H1 (cell line): ENCODE measurements at regions not wholly inside any gene's neighbourhood (a gene's known extent, or its start where the extent isn't known, plus 50 kb on each side); places are given as distances from the start of the nearest gene placed in this dataset.

Experiments used
- CREB1 ChIP-seq: IDR thresholded peaks from 2 replicates; pipeline ENCODE4 v1.6.1; 2012; ENCODE audit warnings: inconsistent platforms
- EP300 ChIP-seq, 2 experiments: IDR thresholded peaks; 1 replicate in 1 of 2; 2 replicates in 1 of 2; pipeline ENCODE4 v1.6.1; 2011 to 2012; ENCODE audit warnings: low read depth in 2 of 2, low read length in 2 of 2, mild to moderate bottlenecking in 2 of 2, borderline replicate concordance in 1 of 2, inconsistent platforms in 1 of 2, moderate library complexity in 1 of 2
- EZH2 ChIP-seq: fragments of 200-600 bp; sonication (generic); IDR thresholded peaks from 2 replicates; pipeline ENCODE4 v1.7.1; 2012; ENCODE audit warnings: low read depth, mild to moderate bottlenecking, moderate library complexity, low read length, inconsistent platforms; ENCODE audit not compliant: severe bottlenecking
- MAFK ChIP-seq: IDR thresholded peaks from 2 replicates; pipeline ENCODE4 v1.6.1; 2012; ENCODE audit warnings: low read depth, mild to moderate bottlenecking, improper control_type of control experiment, low read length
- MAX ChIP-seq: IDR thresholded peaks from 2 replicates; pipeline ENCODE4 v1.6.1; 2012; ENCODE audit warnings: inconsistent platforms
- POLR2A ChIP-seq, 2 experiments: IDR thresholded peaks; 1 replicate in 1 of 2; 2 replicates in 1 of 2; pipeline ENCODE4 v1.6.1; 2011; ENCODE audit warnings: low read depth in 2 of 2, low read length in 2 of 2, mild to moderate bottlenecking in 2 of 2; ENCODE audit errors: control extremely low read depth in 1 of 2
- SRF ChIP-seq: IDR thresholded peaks from 2 replicates; pipeline ENCODE4 v1.6.1; 2011; ENCODE audit warnings: mild to moderate bottlenecking, low read depth, low read length, moderate library complexity
- TAF1 ChIP-seq: IDR thresholded peaks from 2 replicates; pipeline ENCODE4 v1.6.1; 2011; ENCODE audit warnings: mild to moderate bottlenecking, low read depth, low read length
- TEAD4 ChIP-seq: IDR thresholded peaks from 2 replicates; pipeline ENCODE4 v1.6.1; 2012; ENCODE audit warnings: low read depth, low read length, inconsistent platforms, mixed read lengths
- YY1 ChIP-seq: IDR thresholded peaks from 2 replicates; pipeline ENCODE4 v1.6.1; 2011; ENCODE audit warnings: low read depth, mild to moderate bottlenecking, low read length
- TF ChIP-seq, protein P1 (sequence below), 3 experiments: IDR thresholded peaks; 1 replicate in 2 of 3; 2 replicates in 1 of 3; pipeline versions ENCODE4 v1.5.1 to v1.6.1; 2011; ENCODE audit warnings: low read length in 3 of 3, mild to moderate bottlenecking in 3 of 3, inconsistent platforms in 2 of 3, low read depth in 1 of 3, moderate library complexity in 1 of 3; ENCODE audit not compliant: insufficient read depth in 1 of 3; ENCODE audit errors: control extremely low read depth in 1 of 3
- TF ChIP-seq, protein P2 (sequence below): IDR thresholded peaks from 2 replicates; pipeline ENCODE4 v1.6.1; 2012; ENCODE audit warnings: inconsistent platforms

GRCh38 chr7:106365252-106366005, 80.6 kb upstream of the NAMPT start:
- TF ChIP-seq EP300 (IDR thresholded peaks at IDR 0.05; ENCODE audit: borderline replicate concordance in 1 of 2, low read depth in 2 of 2, low read length in 2 of 2) (no peak), YY1 (no peak), MAFK (no peak), CREB1 (no peak), EZH2 (no peak), TEAD4 (no peak), TAF1 (no peak), POLR2A (IDR thresholded peaks at IDR 0.05; ENCODE audit: control extremely low read depth in 1 of 2, low read depth in 2 of 2, low read length in 2 of 2) (no peak), SRF (no peak), MAX (no peak)
- TF ChIP-seq, protein P1, sequence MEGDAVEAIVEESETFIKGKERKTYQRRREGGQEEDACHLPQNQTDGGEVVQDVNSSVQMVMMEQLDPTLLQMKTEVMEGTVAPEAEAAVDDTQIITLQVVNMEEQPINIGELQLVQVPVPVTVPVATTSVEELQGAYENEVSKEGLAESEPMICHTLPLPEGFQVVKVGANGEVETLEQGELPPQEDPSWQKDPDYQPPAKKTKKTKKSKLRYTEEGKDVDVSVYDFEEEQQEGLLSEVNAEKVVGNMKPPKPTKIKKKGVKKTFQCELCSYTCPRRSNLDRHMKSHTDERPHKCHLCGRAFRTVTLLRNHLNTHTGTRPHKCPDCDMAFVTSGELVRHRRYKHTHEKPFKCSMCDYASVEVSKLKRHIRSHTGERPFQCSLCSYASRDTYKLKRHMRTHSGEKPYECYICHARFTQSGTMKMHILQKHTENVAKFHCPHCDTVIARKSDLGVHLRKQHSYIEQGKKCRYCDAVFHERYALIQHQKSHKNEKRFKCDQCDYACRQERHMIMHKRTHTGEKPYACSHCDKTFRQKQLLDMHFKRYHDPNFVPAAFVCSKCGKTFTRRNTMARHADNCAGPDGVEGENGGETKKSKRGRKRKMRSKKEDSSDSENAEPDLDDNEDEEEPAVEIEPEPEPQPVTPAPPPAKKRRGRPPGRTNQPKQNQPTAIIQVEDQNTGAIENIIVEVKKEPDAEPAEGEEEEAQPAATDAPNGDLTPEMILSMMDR (IDR thresholded peaks at IDR 0.05; ENCODE audit: control extremely low read depth in 1 of 3, insufficient read depth in 1 of 3, low read depth in 1 of 3, low read length in 3 of 3): no peak
- TF ChIP-seq, protein P2, sequence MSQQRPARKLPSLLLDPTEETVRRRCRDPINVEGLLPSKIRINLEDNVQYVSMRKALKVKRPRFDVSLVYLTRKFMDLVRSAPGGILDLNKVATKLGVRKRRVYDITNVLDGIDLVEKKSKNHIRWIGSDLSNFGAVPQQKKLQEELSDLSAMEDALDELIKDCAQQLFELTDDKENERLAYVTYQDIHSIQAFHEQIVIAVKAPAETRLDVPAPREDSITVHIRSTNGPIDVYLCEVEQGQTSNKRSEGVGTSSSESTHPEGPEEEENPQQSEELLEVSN: no peak
